ENCODE measurements at regions not wholly inside any gene's neighbourhood (a gene's known extent, or its start where the extent isn't known, plus 50 kb on each side); places are given as distances from the start of the nearest gene placed in this dataset.

GRCh38 chr18:29726646-29727045 lies 1315.9 kb downstream of the DSC3 start:
- no peak for TF ChIP-seq REST (IDR thresholded peaks at IDR 0.05; ENCODE audit: insufficient replicate concordance, low read depth)
- TF ChIP-seq CTCF (IDR thresholded peaks at IDR 0.05; ENCODE audit: insufficient read depth, low read length): no peak
